ENCODE measurements at regions not wholly inside any gene's neighbourhood (a gene's known extent, or its start where the extent isn't known, plus 50 kb on each side); places are given as distances from the start of the nearest gene placed in this dataset.

DNA sequence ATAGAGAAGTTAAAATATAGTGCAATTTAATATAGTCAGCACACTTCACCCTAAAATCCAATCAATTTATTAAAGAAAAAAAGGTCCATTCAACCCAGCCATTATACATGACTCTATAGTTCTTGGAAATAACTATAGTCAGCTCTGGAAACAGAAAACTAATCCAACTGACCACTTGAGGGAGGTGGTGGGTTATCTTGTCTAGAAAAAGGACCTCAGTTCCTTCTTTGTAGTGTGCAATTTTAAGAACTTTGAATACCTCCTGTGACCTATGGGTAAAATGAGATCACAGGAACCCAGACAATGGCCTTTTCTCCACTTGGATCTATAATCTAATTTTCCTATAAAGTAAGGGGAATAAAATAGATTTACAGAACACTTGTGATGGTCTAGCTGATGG, 163.6 kb upstream of the CENPW start:
- Histone ChIP-seq H3K4me3 (no peak overlapping the region), H3K27me3 (ENCODE audit: low read depth) (no peaks in the 10 kb centered on the region), H3K36me3 (no peaks in the 10 kb centered on the region), H3K4me1 (no peaks in the 10 kb centered on the region), H3K27ac (no peak overlapping the region), H3K9me3 (no peaks in the 10 kb centered on the region)
- TF ChIP-seq, protein P1, sequence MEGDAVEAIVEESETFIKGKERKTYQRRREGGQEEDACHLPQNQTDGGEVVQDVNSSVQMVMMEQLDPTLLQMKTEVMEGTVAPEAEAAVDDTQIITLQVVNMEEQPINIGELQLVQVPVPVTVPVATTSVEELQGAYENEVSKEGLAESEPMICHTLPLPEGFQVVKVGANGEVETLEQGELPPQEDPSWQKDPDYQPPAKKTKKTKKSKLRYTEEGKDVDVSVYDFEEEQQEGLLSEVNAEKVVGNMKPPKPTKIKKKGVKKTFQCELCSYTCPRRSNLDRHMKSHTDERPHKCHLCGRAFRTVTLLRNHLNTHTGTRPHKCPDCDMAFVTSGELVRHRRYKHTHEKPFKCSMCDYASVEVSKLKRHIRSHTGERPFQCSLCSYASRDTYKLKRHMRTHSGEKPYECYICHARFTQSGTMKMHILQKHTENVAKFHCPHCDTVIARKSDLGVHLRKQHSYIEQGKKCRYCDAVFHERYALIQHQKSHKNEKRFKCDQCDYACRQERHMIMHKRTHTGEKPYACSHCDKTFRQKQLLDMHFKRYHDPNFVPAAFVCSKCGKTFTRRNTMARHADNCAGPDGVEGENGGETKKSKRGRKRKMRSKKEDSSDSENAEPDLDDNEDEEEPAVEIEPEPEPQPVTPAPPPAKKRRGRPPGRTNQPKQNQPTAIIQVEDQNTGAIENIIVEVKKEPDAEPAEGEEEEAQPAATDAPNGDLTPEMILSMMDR (IDR thresholded peaks at IDR 0.05), result no peak
- ATAC-seq, result no peak
- intact Hi-C loops (cut with DNase I), result no loop called here
- no peak for DNase-seq

DNA sequence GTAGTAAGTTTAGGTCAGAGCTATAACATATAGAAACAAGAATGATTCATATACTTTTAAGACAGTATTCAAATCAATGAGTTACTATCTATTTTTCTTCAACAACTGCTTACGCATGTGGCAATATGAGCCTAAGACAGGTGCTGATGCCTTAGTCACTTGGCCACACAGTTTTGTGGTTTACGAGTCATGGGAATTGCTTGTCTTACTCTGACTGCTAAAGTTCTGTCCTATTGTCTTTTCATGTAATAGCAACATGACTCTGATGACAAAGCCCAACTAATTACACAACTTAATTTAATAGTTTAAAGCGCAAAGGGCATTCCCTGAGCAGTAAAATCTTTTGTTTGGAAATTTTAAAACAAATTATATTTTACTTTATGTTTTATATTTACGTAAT, 159.3 kb upstream of the CENPW start:
- no peak for ATAC-seq
- Histone ChIP-seq H3K36me3 (no peaks in the 10 kb centered on the region), H3K4me1 (no peaks in the 10 kb centered on the region), H3K4me3 (no peak overlapping the region), H3K9me3 (no peaks in the 10 kb centered on the region), H3K27ac (no peak overlapping the region), H3K27me3 (ENCODE audit: low read depth) (no peaks in the 10 kb centered on the region)
- TF ChIP-seq, protein P1 (IDR thresholded peaks at IDR 0.05), result no peak
- intact Hi-C loops (cut with DNase I), result no loop called here
- no peak for DNase-seq

DNA sequence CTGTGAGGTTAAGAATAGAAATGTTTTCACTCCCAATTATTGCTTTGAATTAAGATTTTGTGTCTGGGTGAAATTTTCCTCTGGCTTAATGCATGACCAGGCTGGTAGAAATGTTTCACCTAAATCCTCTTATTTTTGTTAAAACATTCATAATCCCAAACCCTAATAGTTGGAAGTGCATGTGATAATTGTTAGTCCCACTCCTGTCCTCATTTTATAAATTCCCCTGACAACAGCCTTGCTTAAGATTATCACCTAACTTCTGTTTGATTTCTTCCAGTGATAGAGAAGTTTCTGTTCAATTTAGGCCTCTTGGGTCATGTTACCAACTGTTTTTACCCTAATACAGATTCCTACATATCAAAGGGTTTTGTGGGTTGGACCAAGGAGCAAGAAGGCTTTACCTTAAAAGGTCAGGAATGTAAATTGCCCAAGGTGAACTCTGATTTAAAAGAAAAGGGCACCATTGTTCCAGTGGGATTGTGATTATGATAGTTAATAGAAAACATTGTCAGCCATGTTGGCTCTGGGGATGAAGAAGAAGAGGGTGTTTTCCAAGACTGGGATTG, 158.7 kb upstream of the CENPW start:
- Histone ChIP-seq H3K9me3 (no peaks in the 10 kb centered on the region), H3K4me1 (no peaks in the 10 kb centered on the region), H3K27ac (no peak overlapping the region), H3K36me3 (no peaks in the 10 kb centered on the region), H3K4me3 (no peak overlapping the region), H3K27me3 (ENCODE audit: low read depth) (no peaks in the 10 kb centered on the region)
- DNase-seq, result no peak
- TF ChIP-seq, protein P1 (IDR thresholded peaks at IDR 0.05), result no peak
- no peak for ATAC-seq
- intact Hi-C loops (cut with DNase I), result no loop called here

DNA sequence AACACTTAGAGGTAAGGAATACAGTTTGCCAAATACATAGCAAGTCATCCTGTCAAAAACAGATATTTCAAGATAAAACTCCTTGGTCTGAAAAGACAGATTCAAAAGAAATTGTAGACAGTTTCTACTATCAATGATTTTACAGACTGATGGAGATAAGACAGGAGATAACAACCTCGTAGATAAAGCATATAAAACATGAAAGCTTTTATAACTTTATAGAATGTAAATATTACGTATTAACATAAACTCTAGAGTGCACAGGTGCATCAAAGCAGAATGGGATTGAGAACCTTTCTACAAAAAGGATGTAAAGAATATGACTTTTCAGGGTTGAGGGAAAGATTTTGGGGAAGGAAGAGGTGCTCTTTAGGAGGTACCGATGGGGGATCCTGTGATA, 158.0 kb upstream of the CENPW start:
- H3K9me3 ChIP-seq, result no peaks in the 10 kb centered on the region
- ATAC-seq (no peak), DNase-seq (no peak)
- TF ChIP-seq, protein P1 (IDR thresholded peaks at IDR 0.05), result no peak
- no peaks in the 10 kb centered on the region for H3K27me3 ChIP-seq (ENCODE audit: low read depth)
- intact Hi-C loops (cut with DNase I), result no loop called here
- H3K4me1 ChIP-seq, result no peaks in the 10 kb centered on the region
- no peak overlapping the region for H3K4me3 ChIP-seq
- H3K27ac ChIP-seq, result no peak overlapping the region
- H3K36me3 ChIP-seq, result no peaks in the 10 kb centered on the region

DNA sequence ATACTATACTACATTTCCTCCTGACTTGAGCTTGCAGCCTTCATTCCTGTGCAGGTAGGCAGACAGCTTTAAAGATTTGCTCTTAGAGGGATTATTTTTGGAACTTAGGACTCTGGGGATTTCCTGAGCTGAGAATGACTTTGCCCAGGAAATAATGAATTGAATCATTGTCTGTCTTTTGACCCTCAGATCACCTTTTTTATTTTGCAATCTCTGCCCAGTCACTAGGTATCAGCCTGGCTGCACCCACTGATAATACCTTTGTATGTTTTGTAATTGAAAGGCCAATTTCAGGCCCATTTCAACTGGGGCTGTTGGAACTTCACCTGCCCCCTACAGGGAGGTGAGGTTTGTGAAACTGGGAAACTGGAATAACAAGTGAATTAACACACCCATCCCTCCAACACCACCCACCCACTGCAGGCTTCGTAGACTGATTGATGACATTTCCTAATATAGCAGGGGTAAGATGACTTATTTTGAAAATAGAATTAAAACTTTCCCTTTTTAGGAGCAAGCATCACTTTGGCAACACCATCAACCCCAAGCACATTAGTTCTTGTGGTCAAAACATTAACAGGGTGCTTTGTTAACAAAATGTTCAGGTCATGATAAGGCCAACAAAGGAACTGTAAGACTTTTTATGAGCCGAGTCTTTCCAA, 157.1 kb upstream of the CENPW start:
- Histone ChIP-seq H3K4me3 (no peak overlapping the region), H3K4me1 (no peaks in the 10 kb centered on the region), H3K36me3 (no peaks in the 10 kb centered on the region), H3K27me3 (ENCODE audit: low read depth) (no peaks in the 10 kb centered on the region), H3K9me3 (no peaks in the 10 kb centered on the region), H3K27ac (no peak overlapping the region)
- TF ChIP-seq, protein P1 (IDR thresholded peaks at IDR 0.05), result no peak
- no peak for ATAC-seq
- intact Hi-C loops (cut with DNase I), result no loop called here
- DNase-seq, result no peak

All from lower lobe of right lung (tissue), 2 donors.